ENCODE measurements at regions not wholly inside any gene's neighbourhood (a gene's known extent, or its start where the extent isn't known, plus 50 kb on each side); places are given as distances from the start of the nearest gene placed in this dataset.

DNA sequence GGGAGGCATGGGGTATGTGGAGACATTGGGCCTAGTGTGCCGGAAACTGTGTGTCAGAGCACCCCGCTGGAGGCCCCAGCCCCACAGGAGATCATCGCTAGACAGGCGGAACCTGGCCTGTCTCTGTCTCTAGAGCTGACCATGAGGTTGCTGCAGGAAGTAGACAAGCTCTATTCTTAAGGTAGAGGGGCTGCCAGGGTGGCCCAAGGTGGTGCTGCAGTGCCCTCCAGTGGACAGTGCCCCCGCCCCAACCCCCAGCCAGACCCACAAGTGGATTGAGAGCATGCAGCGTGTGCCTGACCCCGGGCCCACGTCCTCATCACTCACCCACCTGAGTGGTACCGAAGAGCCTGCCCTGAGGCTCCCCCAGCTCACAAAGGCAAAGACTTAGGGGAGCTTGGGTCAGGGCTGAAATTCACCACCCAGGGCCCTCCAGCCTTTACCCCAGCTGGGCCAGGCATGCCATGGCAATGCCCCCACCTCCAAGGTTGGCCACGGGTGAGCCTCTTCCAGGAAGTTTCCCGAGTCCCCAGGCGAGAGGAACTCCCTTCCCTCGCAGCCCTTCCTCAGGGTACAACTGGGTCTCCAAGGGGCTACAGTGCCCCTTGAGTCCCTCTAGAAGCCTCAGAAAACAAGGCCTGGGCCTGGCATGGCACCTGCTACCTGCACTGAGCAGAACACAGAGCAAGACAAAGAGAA is 155.0 kb downstream of the TTC32 start:
- DNase-seq, result no peak

DNA sequence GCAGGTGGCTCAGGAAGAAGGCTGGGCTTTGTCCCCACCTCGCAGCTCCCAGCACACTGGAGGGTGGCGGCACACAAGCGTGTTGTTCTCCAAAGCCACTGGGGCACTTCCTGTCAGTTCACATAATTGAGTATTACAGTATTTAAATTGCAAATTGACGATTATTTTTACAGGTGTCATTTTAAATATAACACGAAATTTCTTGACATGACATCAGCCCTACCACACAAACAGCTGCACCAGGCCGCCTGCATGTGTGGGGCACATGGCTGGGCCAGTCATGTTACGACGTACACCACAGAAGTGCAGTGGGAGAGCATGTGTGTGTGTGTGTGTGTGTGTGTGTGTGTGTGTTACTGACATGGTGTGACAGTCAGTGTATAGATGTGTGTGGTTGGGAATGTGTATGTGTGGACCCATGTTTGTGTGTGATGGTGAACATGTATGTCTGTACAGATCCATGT is 155.6 kb downstream of the TTC32 start:
- DNase-seq, result no peak

DNA sequence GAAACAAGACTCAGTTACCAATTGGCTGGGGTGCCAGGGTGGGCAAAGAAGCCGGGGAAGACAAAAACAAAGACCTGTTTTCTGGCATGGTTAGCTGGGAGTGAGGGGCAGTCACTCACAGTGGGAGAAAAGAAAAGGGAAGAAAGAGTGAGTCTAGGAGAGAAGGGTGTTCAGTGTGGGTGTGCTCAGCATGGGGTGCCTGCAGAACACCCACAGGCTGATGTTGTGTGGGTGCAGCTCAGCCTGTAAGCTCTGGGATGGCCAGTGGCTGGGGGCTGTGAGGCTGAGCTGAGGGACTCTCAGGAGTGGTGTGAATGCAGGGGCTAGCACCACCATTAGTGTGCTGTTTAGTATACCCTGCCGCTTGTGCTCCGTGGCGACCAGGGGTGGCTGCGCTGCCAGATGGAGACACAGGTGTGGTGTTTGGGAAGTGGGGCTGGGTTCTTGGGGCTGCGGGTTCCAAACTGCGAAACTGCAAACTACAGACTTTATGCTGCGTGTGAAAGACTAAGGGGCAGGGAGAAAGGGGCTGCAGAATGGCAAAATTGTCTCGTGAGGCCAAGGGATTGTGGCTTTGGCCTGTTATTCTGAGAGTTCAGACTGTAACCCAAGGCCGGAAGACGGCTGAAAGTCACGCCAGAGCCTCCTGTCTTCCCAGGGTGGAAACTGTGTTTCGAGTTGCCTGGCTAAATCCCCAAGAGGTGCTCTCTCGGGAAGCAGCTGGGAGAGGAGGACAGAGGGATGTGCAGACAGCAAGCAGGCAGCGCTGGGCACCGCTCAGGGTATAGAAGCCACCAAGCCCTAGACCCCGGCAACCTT is 156.3 kb downstream of the TTC32 start:
- DNase-seq, result no peak

DNA sequence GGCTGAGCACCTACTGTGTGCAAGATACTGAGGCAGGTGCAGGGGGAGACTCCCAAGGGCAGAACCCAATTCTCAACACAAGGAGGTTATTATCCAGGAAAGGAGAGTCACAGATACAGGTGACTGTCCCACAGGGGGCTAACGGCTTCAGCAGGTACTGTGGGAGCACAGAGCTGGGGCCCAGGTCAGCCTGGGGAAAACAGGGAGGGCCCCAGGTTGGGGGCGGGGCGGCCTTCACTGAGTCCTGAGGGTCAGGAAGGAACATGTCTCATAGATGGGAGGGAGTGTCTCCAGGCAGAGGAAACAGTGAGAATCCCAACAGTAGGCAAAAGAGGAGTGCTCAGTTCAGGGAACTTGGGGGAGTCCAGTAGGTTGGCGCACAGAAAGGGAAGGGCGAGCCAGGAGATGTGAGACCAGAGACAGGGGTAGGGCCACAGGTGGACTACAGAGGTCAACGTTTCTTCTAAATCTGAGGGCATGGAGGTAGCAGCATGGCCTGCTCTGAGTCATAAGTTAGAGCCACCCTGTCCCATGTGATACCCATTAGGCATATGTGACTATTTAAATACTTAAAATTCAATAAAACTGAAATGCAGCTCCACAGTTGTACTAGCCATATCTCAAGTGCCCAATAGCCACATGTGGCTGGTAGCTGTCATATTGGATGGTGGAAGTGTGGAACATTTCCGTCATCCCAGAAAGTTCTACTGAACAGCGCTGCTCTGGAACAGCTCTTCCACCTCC is 157.2 kb downstream of the TTC32 start:
- DNase-seq, result no peak

- no peak for DNase-seq
Observed at GRCh38 chr2:19743641-19744040, 158.1 kb downstream of the TTC32 start.

GRCh38 chr2:19742872-19743271 is 158.9 kb downstream of the TTC32 start:
- DNase-seq, result no peak

- no peak for DNase-seq
Observed at GRCh38 chr2:19739256-19739655, 162.5 kb downstream of the TTC32 start.

GRCh38 chr2:19738707-19739106 is 163.1 kb downstream of the TTC32 start:
- DNase-seq, result no peak

DNA sequence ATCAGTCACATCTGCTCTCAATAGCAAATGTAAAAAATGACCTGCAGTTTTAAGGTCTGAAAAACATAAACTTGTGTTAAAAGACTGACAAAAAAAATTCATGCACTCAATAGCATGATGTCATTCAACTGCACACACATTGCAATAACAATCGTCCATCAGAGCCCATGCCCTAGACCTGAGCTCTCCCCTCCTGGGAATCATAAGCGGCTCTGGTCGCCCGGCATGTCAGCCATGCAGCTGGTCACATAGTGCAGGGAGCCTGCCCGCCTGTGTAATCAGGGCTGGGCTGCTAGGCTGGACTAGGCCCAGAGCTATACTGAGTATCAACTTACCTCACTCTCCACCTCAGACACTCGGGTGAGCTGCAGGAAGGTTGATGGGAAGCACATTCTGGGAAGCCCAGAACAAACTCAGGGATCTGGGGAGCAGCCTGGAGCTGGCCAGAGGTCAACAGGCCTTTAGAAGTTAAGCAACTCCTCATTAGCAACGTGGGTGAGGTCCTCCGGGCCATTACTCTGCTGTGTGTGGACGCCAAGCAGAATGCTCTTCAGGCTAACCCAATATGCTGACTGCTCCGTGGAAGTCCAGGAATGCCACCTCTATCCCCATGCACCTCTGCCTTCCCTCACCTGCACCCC is 165.5 kb downstream of the TTC32 start:
- no peak for DNase-seq

DNA sequence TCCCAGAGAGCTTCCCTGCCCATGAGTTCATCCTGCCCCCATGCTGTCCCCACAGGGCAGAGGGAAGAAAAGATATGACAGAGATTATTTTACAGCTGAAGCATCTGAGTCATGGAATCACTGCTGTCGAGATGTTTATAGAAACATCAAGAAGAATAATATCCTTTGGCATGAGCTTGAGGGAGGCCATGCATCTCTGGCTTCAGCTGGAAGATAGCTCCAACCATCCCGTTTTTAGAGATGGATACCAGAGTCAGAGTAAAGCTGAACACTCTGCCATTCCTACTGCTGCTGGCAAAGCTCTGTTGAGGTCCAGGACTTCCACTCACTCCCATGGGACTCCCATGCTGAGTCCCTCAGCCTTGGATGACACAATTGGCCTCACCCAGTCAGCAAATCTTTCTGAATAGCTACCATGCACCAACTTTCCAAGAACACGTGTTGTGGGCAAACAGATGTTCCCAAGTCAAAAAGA is 167.8 kb downstream of the TTC32 start:
- DNase-seq, result no peak

GRCh38 chr2:19733390-19733789 is 168.4 kb downstream of the TTC32 start:
- no peak for DNase-seq

DNA sequence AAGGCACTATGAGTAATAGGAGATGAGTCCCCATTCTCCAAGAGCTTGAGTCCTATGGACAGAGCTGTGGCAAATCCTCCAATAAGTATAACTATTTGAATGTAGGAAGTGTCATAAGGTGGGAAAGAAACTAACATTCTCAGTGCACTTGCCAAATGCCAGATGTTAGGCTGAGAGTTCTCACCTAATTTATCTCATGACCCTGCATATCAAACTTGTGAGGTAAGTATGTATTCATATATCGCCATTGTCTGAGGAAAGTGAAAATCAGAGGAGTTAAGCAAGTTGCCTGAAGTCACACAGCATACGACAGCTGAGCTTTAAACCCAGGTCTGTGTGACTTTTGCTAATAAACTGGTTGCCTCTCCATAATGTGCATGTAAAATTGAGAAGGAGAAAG is 169.5 kb downstream of the TTC32 start:
- no peak for DNase-seq

DNA sequence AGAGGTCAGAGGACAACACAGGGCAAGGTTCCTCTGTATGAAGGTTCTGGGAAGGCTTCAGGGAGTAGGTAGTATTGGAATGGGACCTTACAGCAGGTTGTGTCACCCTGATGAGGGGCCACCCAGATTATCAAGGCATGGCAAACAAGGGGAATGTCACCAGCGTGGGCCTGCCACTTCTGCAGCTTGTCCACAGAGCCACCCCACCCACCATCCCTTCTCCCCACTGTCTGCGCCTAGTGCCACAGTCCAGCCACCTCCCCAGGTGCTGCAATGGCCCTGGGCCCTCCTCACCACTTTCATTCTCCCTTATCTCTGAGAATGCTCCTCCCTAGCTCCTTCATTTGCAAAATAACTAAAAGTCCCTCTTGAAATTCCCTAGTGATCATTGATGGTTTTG is 170.3 kb downstream of the TTC32 start:
- no peak for DNase-seq

GRCh38 chr2:19731037-19731436 is 170.7 kb downstream of the TTC32 start:
- no peak for DNase-seq

GRCh38 chr2:19728125-19728524 is 173.7 kb downstream of the TTC32 start:
- DNase-seq, result no peak

- no peak for DNase-seq
Observed at GRCh38 chr2:19725392-19725791, 176.4 kb downstream of the TTC32 start.

DNA sequence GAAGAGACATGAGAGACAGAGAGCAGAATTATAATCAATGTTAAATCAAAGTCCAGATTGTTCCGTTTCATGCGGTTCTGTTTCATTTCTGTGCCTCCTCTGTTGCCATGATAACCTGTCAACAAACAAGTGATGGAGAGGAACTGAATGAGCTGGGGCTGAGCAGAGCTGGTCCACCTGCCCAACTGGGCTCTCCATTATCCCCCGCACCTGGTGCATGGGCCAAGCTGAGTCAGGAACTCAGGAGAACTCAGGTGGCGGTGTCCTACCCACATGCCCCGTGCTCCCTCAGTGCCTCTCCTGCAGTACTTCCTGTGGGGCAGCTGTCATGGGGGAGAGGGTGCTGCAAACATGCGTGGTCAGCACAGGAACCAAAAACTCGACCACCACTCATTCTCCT is 178.8 kb downstream of the TTC32 start:
- no peak for DNase-seq

DNA sequence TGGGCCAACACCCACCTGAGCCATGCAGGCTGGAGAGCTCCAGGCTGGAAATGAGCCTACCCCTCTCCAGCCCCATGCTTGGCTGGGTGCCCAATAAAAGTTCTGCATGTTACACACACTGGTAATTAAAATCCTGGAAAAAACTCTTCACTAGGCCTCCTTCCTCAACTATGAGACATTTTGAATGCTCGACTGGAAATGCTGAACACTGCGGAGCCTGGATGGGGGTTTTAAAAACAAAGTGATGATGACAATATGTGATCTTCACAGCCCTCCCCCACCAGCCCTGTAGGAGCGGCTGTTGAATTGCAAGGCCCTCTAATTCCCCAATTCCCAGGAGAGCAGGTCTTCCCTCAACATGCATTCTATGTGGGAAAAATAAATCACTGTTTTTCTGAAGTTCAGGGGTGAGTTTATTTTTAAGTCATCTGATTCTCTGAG is 179.2 kb downstream of the TTC32 start:
- no peak for DNase-seq

DNA sequence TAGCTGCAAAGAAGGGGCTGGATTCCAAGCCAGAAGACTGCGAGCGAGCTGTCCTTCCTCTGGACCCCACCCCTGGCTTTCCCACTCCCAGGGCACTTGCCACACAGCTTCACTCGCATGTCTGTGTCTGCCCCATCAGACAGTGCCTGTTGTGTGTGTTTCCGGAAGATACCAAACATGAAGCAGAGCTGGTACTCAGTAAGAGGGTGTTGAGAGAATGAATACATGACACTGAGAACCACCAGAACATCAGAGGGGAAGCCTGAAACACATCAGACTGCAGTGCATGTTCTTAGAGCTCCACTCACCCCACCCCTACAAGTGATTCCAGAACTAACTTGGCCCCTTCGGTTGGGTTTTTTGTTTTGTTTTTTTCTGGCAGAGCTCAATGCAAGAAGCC is 181.5 kb downstream of the TTC32 start:
- no peak for DNase-seq

DNA sequence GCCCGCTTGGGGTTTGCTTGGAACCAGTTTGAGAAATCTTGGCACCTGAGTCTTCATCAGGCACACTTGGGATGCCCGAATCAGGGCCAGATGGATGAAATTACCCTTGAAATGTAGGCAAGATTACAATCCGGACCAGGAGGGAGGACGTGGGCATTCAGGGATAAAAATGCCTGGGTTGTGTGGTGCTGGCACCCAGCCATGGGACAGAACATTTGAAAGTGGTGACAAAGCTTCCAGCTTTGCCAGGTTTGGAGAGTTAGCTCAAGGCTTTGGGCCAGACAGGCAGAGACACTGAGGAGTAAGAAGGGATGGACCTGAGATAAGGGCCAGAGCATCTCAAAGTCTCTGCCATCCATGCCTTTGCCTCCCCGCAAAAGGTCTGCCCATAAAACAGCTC is 182.2 kb downstream of the TTC32 start:
- no peak for DNase-seq

DNA sequence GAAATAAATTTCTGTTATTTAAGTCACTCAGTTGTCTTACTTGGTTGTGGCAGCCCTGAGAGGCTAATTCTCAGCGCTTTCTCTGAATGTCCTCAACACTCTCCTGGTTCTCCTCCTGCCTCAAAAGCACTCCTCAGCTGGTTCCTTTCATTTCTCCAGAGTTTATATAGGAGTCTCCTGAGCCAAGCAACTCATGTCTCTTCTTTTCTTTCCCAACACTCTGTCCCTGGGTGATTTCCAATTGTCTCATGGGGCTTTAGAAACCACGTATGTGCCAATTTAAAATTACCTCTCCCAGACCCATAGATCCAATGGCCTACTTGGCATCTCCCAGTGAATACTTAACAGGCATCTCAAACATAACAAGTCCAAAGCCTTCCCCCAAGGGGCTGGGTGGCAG is 184.3 kb downstream of the TTC32 start:
- no peak for DNase-seq

DNA sequence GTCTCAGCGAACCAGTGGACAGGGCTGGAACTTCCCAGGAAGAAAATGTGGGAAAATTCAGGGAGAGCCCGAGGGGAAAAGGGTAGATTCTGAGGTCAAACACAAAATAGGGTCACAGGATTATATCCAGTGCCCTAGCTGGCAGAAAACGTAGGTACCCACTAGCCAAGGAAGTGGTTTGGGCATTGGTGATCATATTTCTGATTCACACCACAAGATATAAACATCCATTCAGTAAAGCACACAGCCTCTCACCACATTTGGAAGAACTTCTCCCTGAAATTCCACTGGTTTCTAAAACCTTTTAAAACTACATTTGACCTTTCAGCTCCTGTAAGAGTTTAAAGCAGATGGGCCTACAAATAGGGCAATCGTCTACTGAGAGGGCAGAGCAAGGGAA is 186.9 kb downstream of the TTC32 start:
- DNase-seq, result no peak

DNA sequence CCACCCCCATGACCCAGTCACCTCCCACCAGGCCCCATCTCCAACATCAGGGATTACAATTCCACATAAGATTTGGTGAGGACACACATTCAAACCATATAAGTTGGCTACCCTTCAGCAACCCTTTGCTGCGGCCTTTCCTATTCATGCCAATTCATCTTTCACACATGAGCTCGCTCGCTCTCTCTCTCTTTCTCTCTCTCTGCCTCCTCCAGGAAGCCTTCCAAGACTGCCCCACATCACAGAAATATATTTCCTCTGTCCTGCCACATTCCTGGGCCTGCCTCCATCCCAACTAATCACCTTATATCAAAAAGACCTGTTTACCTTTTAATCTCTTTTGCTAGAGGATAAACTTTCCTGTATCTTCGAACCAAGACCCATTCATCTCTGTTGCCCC is 188.9 kb downstream of the TTC32 start:
- DNase-seq, result no peak
